Heart right ventricle (tissue), 16 donors: ENCODE measurements at regions not wholly inside any gene's neighbourhood (a gene's known extent, or its start where the extent isn't known, plus 50 kb on each side); places are given as distances from the start of the nearest gene placed in this dataset.

Source experiments
- ATAC-seq, 8 donors: fragments of 200-7000 bp; cut with Tn5 transposase; one replicate each; pipeline ENCODE4 v1.9.1; 2020; ENCODE audit warnings: mild to moderate bottlenecking in 8 of 8, moderate library complexity in 8 of 8, moderate number of reproducible peaks in 1 of 8
- DNase-seq, 2 donors: peaks; one replicate each; pipeline ENCODE4 v3.0.0-alpha.2; 2020
- H3K27ac ChIP-seq, 10 donors: fragments of 200-600 bp; sonication (generic) in 2 of 10; one replicate each; pipeline versions ENCODE4 v1.5.0 to v1.8.0; 2020 to 2022; ENCODE audit warnings: mild to moderate bottlenecking in 3 of 10
- H3K27me3 ChIP-seq, 7 donors: fragments of 200-600 bp; one replicate each; pipeline ENCODE4 v1.8.0; 2021 to 2022; ENCODE audit warnings: mild to moderate bottlenecking in 2 of 7
- H3K36me3 ChIP-seq, 9 donors: fragments of 200-600 bp; sonication (generic) in 1 of 9; one replicate each; pipeline versions ENCODE4 v1.5.0 to v1.8.0; 2020 to 2022; ENCODE audit warnings: mild to moderate bottlenecking in 2 of 9
- H3K4me1 ChIP-seq, 9 donors: fragments of 200-600 bp; sonication (generic) in 1 of 9; one replicate each; pipeline versions ENCODE4 v1.5.0 to v1.8.0; 2020 to 2022; ENCODE audit warnings: mild to moderate bottlenecking in 4 of 9
- H3K4me3 ChIP-seq, 10 donors: fragments of 200-600 bp; sonication (generic) in 2 of 10; one replicate each; pipeline versions ENCODE4 v1.5.0 to v1.8.0; 2020 to 2022; ENCODE audit warnings: mild to moderate bottlenecking in 7 of 10, moderate library complexity in 2 of 10
- H3K9me3 ChIP-seq, 11 donors: fragments of 200-600 bp in 10 of 11; sonication (generic) in 2 of 11; one replicate each; pipeline versions ENCODE4 v1.5.0 to v1.8.0; 2013 to 2022; ENCODE audit warnings: mild to moderate bottlenecking in 2 of 11, control low read depth in 1 of 11, moderate library complexity in 1 of 11
- WGBS, 2 donors: extraction: QIAGEN DNeasy Blood & Tissue Kit; methylation state at CpG; one replicate each; pipeline ENCODE4 v1.1.7; 2013; ENCODE audit warnings: inconsistent platforms in 1 of 2; 5-methylcytosine and 5-hydroxymethylcytosine counted together
- intact Hi-C, 10 donors: fragments of 100-400 bp; cut with DNase I; formaldehyde crosslinking; loops; one replicate each; pipeline versions ENCODE4 v1.11.1 to v1.14.2; 2022
- TF ChIP-seq, protein P1 (sequence below), 9 donors: fragments of 200-600 bp; sonication (generic) in 2 of 9; IDR thresholded peaks; one replicate each; pipeline versions ENCODE4 v1.5.0 to v1.8.0; 2021 to 2022; ENCODE audit warnings: antibody characterized with exemption in 9 of 9, mild to moderate bottlenecking in 5 of 9, moderate library complexity in 1 of 9
- donor health status: Arrhythmogenic right ventricular cardiomyopathy.
- donor health status: ischemic (EF 13 %, LVEDD 7.1; RV severe dilation, severe dysfunction).
- donor health status: healthy with polysubstance abuse.
- donor health status: DM: no; HTN: yes; CAD: no.
- donor health status: DM: no; HTN: no; CAD: no.
- donor health status: ischemic (EF 25% LVEDD 6.9; RV normal size, moderate dysfunction).
- donor health status: ischemic (EF 25% LVEDD 5.7; RV mildly dilated, moderate dysfunction).
- donor health status: healthy.
- donor health status: DM: yes; HTN: yes; CAD: no.
- donor health status: Ischemic cardiomyopathy.
- donor health status: ischemic (EF 35%, LVEDD 5.7; RV mildly dilated, moderate dysfunction).
- donor health status: nonischemic (EF 11% LVEDD 7.7; RV severe dilation, severe dysfunction).
- donor health status: DM: yes; HTN: yes; CAD: no.
- donor health status: PGD.
- donor health status: ischemic (EF 29% LVEDD 5.4; RV normal size, mild dysfunction).
- donor health status: nonischemic (EF 23%, LVEDD 6.1; RV moderate dilation, normal function).

DNA sequence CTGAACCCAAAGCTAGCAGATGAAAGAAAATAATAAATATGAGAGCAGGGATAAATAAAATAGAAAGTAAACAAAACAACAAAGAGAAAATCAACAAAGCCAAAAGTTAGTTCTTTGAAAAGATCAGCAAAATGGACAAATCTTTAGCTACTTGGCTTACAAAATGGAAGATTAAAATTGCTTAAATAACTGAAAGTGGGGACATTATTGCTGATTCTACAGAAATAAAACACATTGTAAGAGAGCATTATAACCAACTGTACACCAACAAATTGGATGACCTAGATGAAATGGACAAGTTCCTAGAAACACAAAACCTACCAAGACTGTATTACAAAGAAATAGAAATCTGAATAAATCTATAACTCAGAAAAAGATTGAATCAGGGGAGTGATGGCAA is 238.3 kb upstream of the C1orf87 start:
- H3K27ac ChIP-seq = no peak overlapping the region
- ATAC-seq = no peak
- no peak overlapping the region for H3K4me3 ChIP-seq
- H3K4me1 ChIP-seq = no peaks in the 10 kb centered on the region
- no peaks in the 10 kb centered on the region for H3K36me3 ChIP-seq
- no peak for DNase-seq
- intact Hi-C loops = no loop called here
- TF ChIP-seq, protein P1, sequence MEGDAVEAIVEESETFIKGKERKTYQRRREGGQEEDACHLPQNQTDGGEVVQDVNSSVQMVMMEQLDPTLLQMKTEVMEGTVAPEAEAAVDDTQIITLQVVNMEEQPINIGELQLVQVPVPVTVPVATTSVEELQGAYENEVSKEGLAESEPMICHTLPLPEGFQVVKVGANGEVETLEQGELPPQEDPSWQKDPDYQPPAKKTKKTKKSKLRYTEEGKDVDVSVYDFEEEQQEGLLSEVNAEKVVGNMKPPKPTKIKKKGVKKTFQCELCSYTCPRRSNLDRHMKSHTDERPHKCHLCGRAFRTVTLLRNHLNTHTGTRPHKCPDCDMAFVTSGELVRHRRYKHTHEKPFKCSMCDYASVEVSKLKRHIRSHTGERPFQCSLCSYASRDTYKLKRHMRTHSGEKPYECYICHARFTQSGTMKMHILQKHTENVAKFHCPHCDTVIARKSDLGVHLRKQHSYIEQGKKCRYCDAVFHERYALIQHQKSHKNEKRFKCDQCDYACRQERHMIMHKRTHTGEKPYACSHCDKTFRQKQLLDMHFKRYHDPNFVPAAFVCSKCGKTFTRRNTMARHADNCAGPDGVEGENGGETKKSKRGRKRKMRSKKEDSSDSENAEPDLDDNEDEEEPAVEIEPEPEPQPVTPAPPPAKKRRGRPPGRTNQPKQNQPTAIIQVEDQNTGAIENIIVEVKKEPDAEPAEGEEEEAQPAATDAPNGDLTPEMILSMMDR (IDR thresholded peaks at IDR 0.05) = no peak
- H3K9me3 ChIP-seq = peaks cover 0 to 16% (median 5%) of the 10 kb centered on the region in 11 donors
- no peaks in the 10 kb centered on the region for H3K27me3 ChIP-seq

DNA sequence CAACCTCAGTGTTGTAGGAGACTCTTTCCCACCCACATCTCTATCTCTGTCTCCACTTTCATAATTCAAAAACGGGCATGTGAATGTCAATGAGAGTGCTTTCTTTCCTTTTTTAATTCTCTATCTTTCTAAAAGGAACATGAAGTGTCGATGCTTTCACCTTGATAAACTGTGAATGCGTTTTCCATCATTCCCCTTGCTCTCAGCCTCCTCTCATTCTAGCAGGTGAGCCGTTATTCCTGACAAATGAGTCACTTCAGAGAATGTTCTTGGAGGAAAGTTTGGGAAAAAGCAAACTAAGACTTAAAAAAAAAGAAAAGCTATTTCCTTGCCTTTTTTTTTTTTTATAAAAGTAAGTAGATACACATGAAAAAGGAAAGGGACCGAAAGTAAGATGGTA is 226.0 kb upstream of the C1orf87 start:
- H3K27me3 ChIP-seq = no peaks in the 10 kb centered on the region
- H3K4me3 ChIP-seq = no peak overlapping the region
- TF ChIP-seq, protein P1 (IDR thresholded peaks at IDR 0.05) = no peak
- WGBS, 2 donors = 81 to 83% methylated on average over 5 of the region's 5 CpGs
- no peak overlapping the region for H3K27ac ChIP-seq
- ATAC-seq (no peak), DNase-seq (no peak)
- peaks cover 0 to 24% (median 11%) of the 10 kb centered on the region in 11 donors for H3K9me3 ChIP-seq
- no peaks in the 10 kb centered on the region for H3K4me1 ChIP-seq
- H3K36me3 ChIP-seq = no peaks in the 10 kb centered on the region
- intact Hi-C loops = no loop called here

DNA sequence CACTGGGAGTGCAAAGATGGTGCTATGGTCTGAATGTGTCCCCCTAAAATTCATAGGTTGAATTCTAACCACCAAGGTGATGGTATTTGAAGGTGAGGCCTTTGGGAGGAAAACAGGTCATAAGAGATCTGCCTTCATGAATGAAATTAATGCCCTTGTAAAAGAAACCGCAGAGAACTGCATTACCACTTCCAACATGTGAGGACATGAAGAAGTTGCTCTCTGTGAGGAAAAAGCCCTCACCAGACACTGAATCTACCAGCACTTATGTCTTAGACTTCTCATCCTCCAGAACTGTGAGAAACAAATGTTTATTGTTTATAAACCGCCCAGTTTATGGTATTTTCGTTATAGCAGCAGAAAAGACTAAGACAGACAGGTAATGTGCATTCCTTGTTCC is 224.7 kb upstream of the C1orf87 start:
- Histone ChIP-seq H3K9me3 (peaks cover 0 to 21% (median 11%) of the 10 kb centered on the region in 11 donors), H3K27ac (no peak overlapping the region), H3K4me3 (no peak overlapping the region), H3K36me3 (no peaks in the 10 kb centered on the region), H3K4me1 (no peaks in the 10 kb centered on the region), H3K27me3 (no peaks in the 10 kb centered on the region)
- 90 to 96% methylated on average over 3 of the region's 3 CpGs for WGBS, 2 donors
- ATAC-seq (no peak), DNase-seq (no peak)
- TF ChIP-seq, protein P1 (IDR thresholded peaks at IDR 0.05) = no peak
- intact Hi-C loops = no loop called here

DNA sequence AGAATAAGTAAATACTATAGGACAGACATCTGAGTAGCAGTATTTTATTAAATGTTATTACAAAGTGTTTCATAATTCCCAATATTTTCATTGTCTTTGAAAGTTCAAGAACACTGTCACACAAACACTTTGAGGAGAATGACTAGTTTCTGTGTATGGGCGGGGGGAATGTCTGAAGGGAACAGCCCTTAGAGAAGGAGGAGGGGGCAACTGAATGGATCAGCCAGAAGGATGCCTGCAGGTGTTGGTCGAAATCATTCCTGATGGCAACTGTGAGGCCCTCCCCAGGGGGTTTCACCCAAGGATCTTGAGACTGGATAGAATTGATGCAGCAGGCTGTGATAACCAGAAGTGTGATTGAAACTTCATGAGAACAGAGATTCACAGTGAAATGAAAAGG is 223.2 kb upstream of the C1orf87 start:
- DNase-seq = no peak
- intact Hi-C loops = no loop called here
- H3K4me3 ChIP-seq = no peak overlapping the region

More for the DNA sequence above, 223.2 kb upstream of the C1orf87 start:
- TF ChIP-seq, protein P1 (IDR thresholded peaks at IDR 0.05) = no peak
- WGBS, 2 donors = 68 to 69% methylated on average over 2 of the region's 2 CpGs
- no peak for ATAC-seq
- Histone ChIP-seq H3K27me3 (no peaks in the 10 kb centered on the region), H3K36me3 (no peaks in the 10 kb centered on the region), H3K9me3 (peaks cover 0 to 6% (median 0%) of the 10 kb centered on the region in 11 donors), H3K27ac (no peak overlapping the region), H3K4me1 (no peaks in the 10 kb centered on the region)
